Raji (cell line): ENCODE measurements at regions not wholly inside any gene's neighbourhood (a gene's known extent, or its start where the extent isn't known, plus 50 kb on each side); places are given as distances from the start of the nearest gene placed in this dataset.

Experiments used
- POLR2A ChIP-seq: IDR thresholded peaks from 2 replicates; pipeline ENCODE4 v1.6.1; 2011; ENCODE audit warnings: low read depth, low read length, control low read depth; ENCODE audit not compliant: insufficient read depth

- no peak for TF ChIP-seq POLR2A
Observed at GRCh38 chr14:71194251-71194650, 287.0 kb downstream of the PCNX1 start.

- no peak for TF ChIP-seq POLR2A
Observed at GRCh38 chr14:71196921-71197320, 289.7 kb downstream of the PCNX1 start.

- no peak for TF ChIP-seq POLR2A
Observed at GRCh38 chr14:71198687-71199086, 291.4 kb downstream of the PCNX1 start.

- TF ChIP-seq POLR2A = no peak
Observed at GRCh38 chr14:71201840-71202239, 294.6 kb downstream of the PCNX1 start.

- TF ChIP-seq POLR2A = no peak
Observed at GRCh38 chr14:71202881-71203280, 295.6 kb downstream of the PCNX1 start.

GRCh38 chr14:71203306-71203705 lies 296.0 kb downstream of the PCNX1 start:
- no peak for TF ChIP-seq POLR2A

GRCh38 chr14:71204231-71204630 lies 297.0 kb downstream of the PCNX1 start:
- TF ChIP-seq POLR2A = no peak

GRCh38 chr14:71204768-71205167 lies 297.5 kb downstream of the PCNX1 start:
- TF ChIP-seq POLR2A = no peak

GRCh38 chr14:71206123-71206522 lies 298.9 kb downstream of the PCNX1 start:
- no peak for TF ChIP-seq POLR2A

- TF ChIP-seq POLR2A = no peak
Observed at GRCh38 chr14:71206766-71207371, 299.6 kb downstream of the PCNX1 start.

- TF ChIP-seq POLR2A = no peak
Observed at GRCh38 chr14:71208702-71209357, 301.6 kb downstream of the PCNX1 start.

- no peak for TF ChIP-seq POLR2A
Observed at GRCh38 chr14:71209888-71210287, 302.6 kb downstream of the PCNX1 start.

GRCh38 chr14:71212093-71212492 lies 304.8 kb downstream of the PCNX1 start:
- no peak for TF ChIP-seq POLR2A

GRCh38 chr14:71212683-71213107 lies 305.4 kb downstream of the PCNX1 start:
- no peak for TF ChIP-seq POLR2A

- no peak for TF ChIP-seq POLR2A
Observed at GRCh38 chr14:71214241-71214640, 307.0 kb downstream of the PCNX1 start.

- no peak for TF ChIP-seq POLR2A
Observed at GRCh38 chr14:71220462-71220861, 313.2 kb downstream of the PCNX1 start.

- TF ChIP-seq POLR2A = no peak
Observed at GRCh38 chr14:71221119-71221518, 313.9 kb downstream of the PCNX1 start.

GRCh38 chr14:71225113-71225512 lies 317.9 kb downstream of the PCNX1 start:
- no peak for TF ChIP-seq POLR2A

GRCh38 chr14:71228711-71229110 lies 321.5 kb downstream of the PCNX1 start:
- TF ChIP-seq POLR2A = no peak
